ENCODE measurements at regions not wholly inside any gene's neighbourhood (a gene's known extent, or its start where the extent isn't known, plus 50 kb on each side); places are given as distances from the start of the nearest gene placed in this dataset.

GRCh38 chr2:223214394-223215253 lies 162.6 kb downstream of the KCNE4 start:
- no peaks in the 10 kb centered on the region for H3K4me1 Mint-ChIP-seq
- H3K27me3 Mint-ChIP-seq (ENCODE audit: low read depth), result no peaks in the 10 kb centered on the region
- no peak overlapping the region for H3K27ac Mint-ChIP-seq (ENCODE audit: unreplicated experiment)
- H3K9me3 Mint-ChIP-seq, result peaks cover 10% of the 10 kb centered on the region
- H3K36me3 Mint-ChIP-seq (ENCODE audit: low read depth), result peaks cover 6% of the 10 kb centered on the region
- DNase-seq (ENCODE audit: low read depth, low spot score), result no peak
- TF ChIP-seq CTCF (conservative IDR thresholded peaks at IDR 0.05), result no peak
- no peak overlapping the region for H3K4me3 Mint-ChIP-seq

- no peaks in the 10 kb centered on the region for H3K4me1 Mint-ChIP-seq
- peaks cover 4% of the 10 kb centered on the region for H3K9me3 Mint-ChIP-seq
- TF ChIP-seq CTCF (conservative IDR thresholded peaks at IDR 0.05), result no peak
- no peak for DNase-seq (ENCODE audit: low read depth, low spot score)
- peaks cover 4% of the 10 kb centered on the region for H3K36me3 Mint-ChIP-seq (ENCODE audit: low read depth)
- no peaks in the 10 kb centered on the region for H3K27me3 Mint-ChIP-seq (ENCODE audit: low read depth)
- no peak overlapping the region for H3K27ac Mint-ChIP-seq (ENCODE audit: unreplicated experiment)
- no peak overlapping the region for H3K4me3 Mint-ChIP-seq
These were observed 163.2 kb downstream of the KCNE4 start for GRCh38 chr2:223215254-223215516.

GRCh38 chr2:223217373-223217772 lies 165.4 kb downstream of the KCNE4 start:
- Mint-ChIP-seq H3K27ac (ENCODE audit: unreplicated experiment) (no peak overlapping the region), H3K36me3 (ENCODE audit: low read depth) (no peaks in the 10 kb centered on the region), H3K9me3 (no peaks in the 10 kb centered on the region), H3K4me3 (no peak overlapping the region), H3K27me3 (ENCODE audit: low read depth) (no peaks in the 10 kb centered on the region), H3K4me1 (no peaks in the 10 kb centered on the region)
- TF ChIP-seq CTCF (conservative IDR thresholded peaks at IDR 0.05), result no peak
- no peak for DNase-seq (ENCODE audit: low read depth, low spot score)

DNA sequence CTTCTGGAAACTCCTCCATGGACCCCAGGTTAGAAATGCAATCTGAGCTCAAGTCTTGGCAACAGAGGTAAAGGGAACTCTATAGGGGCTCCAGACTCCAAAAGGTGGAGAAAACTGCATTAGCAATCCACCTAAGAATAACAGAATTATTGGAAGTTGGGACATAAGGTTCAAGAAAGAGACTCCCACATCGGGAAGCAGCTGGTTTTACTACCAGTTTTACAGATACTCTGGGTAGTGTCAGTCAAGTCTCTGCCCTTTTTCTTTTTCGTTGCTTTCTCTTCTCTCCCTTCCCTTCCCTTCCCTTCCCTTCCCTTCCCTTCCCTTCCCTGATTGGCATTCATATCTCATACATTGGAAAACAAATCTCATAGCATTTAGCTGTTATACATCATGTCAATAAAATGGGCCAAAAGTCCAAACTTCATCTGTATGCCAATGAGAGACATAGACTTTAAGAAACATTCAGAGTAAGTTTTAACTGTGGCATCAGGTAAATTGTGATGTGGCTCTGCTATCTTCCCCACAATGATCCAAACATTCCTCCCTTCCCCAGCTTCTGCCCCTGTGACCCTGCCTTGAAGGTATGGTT lies 166.7 kb downstream of the KCNE4 start:
- no peak overlapping the region for H3K4me3 Mint-ChIP-seq
- DNase-seq (ENCODE audit: low read depth, low spot score), result no peak
- H3K36me3 Mint-ChIP-seq (ENCODE audit: low read depth), result no peaks in the 10 kb centered on the region
- H3K4me1 Mint-ChIP-seq, result no peaks in the 10 kb centered on the region
- no peak for TF ChIP-seq CTCF (conservative IDR thresholded peaks at IDR 0.05)
- H3K27me3 Mint-ChIP-seq (ENCODE audit: low read depth), result no peaks in the 10 kb centered on the region
- H3K9me3 Mint-ChIP-seq, result no peaks in the 10 kb centered on the region
- no peak overlapping the region for H3K27ac Mint-ChIP-seq (ENCODE audit: unreplicated experiment)

GRCh38 chr2:223219872-223220657 lies 168.1 kb downstream of the KCNE4 start:
- no peak for DNase-seq (ENCODE audit: low read depth, low spot score)
- no peak for TF ChIP-seq CTCF (conservative IDR thresholded peaks at IDR 0.05)
- Mint-ChIP-seq H3K27me3 (ENCODE audit: low read depth) (no peaks in the 10 kb centered on the region), H3K27ac (ENCODE audit: unreplicated experiment) (no peak overlapping the region), H3K4me1 (no peaks in the 10 kb centered on the region), H3K4me3 (no peak overlapping the region), H3K36me3 (ENCODE audit: low read depth) (no peaks in the 10 kb centered on the region), H3K9me3 (no peaks in the 10 kb centered on the region)

Measured in neural crest cell (in vitro differentiated cells).